Naive B cell (primary cell): ENCODE measurements at regions not wholly inside any gene's neighbourhood (a gene's known extent, or its start where the extent isn't known, plus 50 kb on each side); places are given as distances from the start of the nearest gene placed in this dataset.
"Not testable (repeated sequence)": the region's sequence is repeated elsewhere in the genome, so short reads cannot be mapped to it uniquely, and the experiment has no call there.

Experiments used
- ATAC-seq, 2 donors: fragments of 150-1000 bp; cut with Tn5 transposase; 2 replicates each; pipeline ENCODE4 v1.10.0; 2021; ENCODE audit warnings: low read depth in 2 of 2, mild to moderate bottlenecking in 2 of 2, moderate library complexity in 2 of 2
- DNase-seq: peaks from one replicate; pipeline ENCODE4 v3.0.0; 2022
- H3K27ac Mint-ChIP-seq, 6 donors: one replicate each; pipeline ENCODE4 v1.8.0; 2020 to 2022; ENCODE audit warnings: mild to moderate bottlenecking in 6 of 6, mixed read lengths in 6 of 6, moderate library complexity in 5 of 6, inconsistent platforms in 2 of 6
- H3K27me3 Mint-ChIP-seq, 3 donors: one replicate each; pipeline ENCODE4 v1.8.0; 2021 to 2022; ENCODE audit warnings: mixed read lengths in 3 of 3, mild to moderate bottlenecking in 1 of 3
- H3K36me3 Mint-ChIP-seq, 2 donors: one replicate each; pipeline ENCODE4 v1.8.0; 2020 to 2022; ENCODE audit warnings: mixed read lengths in 2 of 2, inconsistent platforms in 1 of 2, mild to moderate bottlenecking in 1 of 2
- H3K4me1 Mint-ChIP-seq, 3 donors: one replicate each; pipeline ENCODE4 v1.8.0; 2020 to 2022; ENCODE audit warnings: mixed read lengths in 3 of 3, inconsistent platforms in 1 of 3, mild to moderate bottlenecking in 1 of 3, moderate library complexity in 1 of 3
- H3K4me3 Mint-ChIP-seq, 8 donors: one replicate each; pipeline ENCODE4 v1.8.0; 2020 to 2022; ENCODE audit warnings: mild to moderate bottlenecking in 8 of 8, mixed read lengths in 8 of 8, moderate library complexity in 8 of 8, inconsistent platforms in 2 of 8
- H3K9me3 Mint-ChIP-seq, 7 donors: one replicate each; pipeline ENCODE4 v1.8.0; 2020 to 2022; ENCODE audit warnings: mixed read lengths in 7 of 7, mild to moderate bottlenecking in 5 of 7, inconsistent platforms in 2 of 7, moderate library complexity in 1 of 7

DNA sequence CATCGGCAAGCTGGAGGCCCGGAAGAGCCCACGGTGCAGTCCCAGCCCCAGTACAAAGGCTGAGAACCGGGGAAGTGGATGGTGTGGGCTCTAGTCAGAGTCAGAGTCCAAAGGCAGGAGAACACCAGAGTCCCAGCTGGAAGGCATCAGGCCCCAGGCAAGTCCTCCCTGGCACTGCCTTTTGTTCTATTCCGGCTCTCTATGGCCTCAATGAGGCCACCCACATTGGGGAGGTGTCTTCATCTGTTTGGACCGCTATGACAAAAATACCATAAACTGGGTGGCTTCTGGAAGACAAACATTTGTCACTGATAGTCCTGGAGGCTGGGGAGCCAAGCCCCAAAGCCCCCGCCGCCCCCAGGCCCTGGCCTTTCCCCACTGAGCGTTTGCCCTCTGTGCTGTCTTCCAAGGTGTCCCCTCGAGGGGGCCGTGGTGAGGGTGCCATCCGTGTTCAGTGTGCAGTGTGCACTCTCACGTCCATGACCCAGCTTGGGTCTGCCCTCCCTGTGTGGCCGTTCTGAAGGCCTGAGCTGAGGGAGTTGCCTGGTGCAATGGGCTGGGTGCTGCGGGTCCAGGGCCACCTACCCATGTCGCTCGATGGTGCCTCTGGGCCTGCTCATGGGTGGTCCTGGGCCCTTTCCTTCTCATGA lies 99.1 kb upstream of the PPP1R26 start:
- ATAC-seq (no peak), DNase-seq (no peak)
- Mint-ChIP-seq H3K9me3 (peaks cover 0 to 5% (median 0%) of the 10 kb centered on the region in 7 donors), H3K27me3 (peaks cover 0 to 17% (median 11%) of the 10 kb centered on the region in 3 donors), H3K4me1 (no peaks in the 10 kb centered on the region), H3K27ac (no peak overlapping the region), H3K36me3 (no peaks in the 10 kb centered on the region), H3K4me3 (peak overlapping the region in 1 of 8 donors; percentile 63)

DNA sequence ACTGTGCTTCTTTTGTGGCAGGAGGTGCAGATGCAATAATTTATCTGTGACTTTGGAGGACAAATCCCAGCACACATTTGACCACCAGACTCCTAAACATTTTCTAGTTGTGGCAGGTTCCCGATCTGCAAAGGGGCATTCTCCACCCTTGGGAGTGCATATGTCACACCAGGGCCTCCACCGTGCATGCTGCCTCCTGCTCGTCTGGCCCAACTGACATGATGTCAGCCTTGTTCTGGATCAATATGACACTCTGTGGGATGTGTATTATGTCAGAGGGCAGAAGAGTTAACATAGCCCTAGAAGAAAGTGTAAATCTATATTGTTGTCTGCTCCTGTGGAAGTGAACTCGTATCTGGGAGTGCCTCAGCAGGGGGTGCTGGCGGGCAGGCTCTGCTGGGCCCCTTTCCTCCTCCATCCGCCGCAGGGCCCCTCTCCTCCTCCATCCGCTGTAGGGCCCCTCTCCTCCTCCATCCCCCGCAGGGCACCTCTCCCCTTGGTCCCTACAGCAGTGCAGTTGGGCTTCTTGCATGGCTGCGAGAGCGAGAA lies 97.7 kb upstream of the PPP1R26 start:
- ATAC-seq, result no peak
- H3K4me1 Mint-ChIP-seq, result no peaks in the 10 kb centered on the region
- H3K4me3 Mint-ChIP-seq, result peak overlapping the region in 1 of 8 donors; percentile 66
- no peaks in the 10 kb centered on the region for H3K36me3 Mint-ChIP-seq
- H3K27ac Mint-ChIP-seq, result no peak overlapping the region
- H3K9me3 Mint-ChIP-seq, result peaks cover 0 to 5% (median 0%) of the 10 kb centered on the region in 7 donors
- no peak for DNase-seq
- H3K27me3 Mint-ChIP-seq, result peaks cover 0 to 11% (median 10%) of the 10 kb centered on the region in 3 donors

DNA sequence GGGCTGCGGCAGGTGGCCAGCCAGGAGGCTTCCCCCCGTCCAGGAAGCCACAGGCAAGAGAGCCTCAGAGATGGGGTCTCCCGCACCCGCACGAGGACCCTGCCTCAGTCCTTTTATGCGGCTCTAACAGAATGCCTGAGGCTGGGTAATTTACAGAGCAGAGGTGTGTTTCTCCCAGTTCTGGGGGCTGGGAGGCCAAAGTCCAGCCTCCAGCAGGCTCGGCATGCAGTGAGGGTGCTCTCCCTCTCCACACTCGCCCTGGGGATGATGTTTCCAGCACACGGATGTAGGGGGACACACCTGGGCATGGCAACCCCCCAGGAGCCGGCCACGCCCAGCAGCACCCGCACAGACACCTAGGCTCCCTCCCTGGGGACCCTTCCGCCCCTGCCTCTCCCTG lies 95.4 kb upstream of the PPP1R26 start:
- peaks cover 0 to 5% (median 0%) of the 10 kb centered on the region in 7 donors for H3K9me3 Mint-ChIP-seq
- H3K27me3 Mint-ChIP-seq, result peaks cover 0 to 11% (median 10%) of the 10 kb centered on the region in 3 donors
- no peak overlapping the region for H3K4me3 Mint-ChIP-seq
- no peaks in the 10 kb centered on the region for H3K4me1 Mint-ChIP-seq
- DNase-seq (no peak), ATAC-seq (no peak)
- no peak overlapping the region for H3K27ac Mint-ChIP-seq
- H3K36me3 Mint-ChIP-seq, result no peaks in the 10 kb centered on the region

DNA sequence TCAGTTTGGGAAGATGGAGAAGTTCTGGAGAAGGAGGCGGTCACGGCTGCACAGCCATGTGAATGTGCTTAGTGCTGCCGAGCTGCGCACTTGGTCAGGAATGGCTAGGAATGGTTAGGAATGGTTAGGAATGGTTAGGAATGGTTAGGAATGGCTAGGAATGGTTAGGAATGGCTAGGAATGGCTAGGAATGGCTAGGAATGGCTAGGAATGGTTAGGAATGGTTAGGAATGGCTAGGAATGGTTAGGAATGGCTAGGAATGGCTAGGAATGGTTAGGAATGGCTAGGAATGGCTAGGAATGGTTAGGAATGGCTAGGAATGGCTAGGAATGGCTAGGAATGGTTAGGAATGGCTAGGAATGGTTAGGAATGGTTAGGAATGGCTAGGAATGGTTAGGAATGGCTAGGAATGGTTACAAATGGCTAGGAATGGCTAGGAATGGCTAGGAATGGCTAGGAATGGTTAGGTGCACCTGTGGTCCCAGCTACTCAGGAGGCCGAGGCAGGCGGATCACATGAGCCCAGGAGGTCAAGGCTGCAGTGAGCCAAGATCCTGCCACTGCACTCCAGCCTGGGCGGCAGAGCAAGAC lies 94.7 kb upstream of the PPP1R26 start:
- H3K4me1 Mint-ChIP-seq, H3K9me3 Mint-ChIP-seq, H3K4me3 Mint-ChIP-seq, H3K36me3 Mint-ChIP-seq, DNase-seq, ATAC-seq, H3K27ac Mint-ChIP-seq: not testable (repeated sequence)
- H3K27me3 Mint-ChIP-seq, result peaks cover 0 to 16% (median 11%) of the 10 kb centered on the region in 3 donors

DNA sequence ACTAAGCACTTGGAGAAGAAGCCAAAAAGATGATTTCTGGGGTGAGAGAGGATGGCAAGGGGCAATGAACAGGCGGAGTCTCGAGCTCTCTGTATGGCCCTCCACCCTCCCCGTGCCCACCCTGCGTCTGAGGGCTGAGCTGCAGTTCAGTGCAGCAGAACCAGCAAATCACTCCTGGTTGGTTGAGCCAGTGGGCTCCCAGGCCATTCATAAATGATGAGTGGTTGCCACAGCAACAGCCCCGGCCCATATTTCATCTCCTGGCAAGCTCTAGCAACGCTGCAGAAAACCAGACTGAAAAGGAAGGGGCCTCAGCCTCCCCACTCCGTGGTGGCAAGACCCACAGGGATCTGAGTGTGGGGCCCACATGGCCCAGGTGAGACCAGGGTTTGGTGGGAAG lies 93.8 kb upstream of the PPP1R26 start:
- Mint-ChIP-seq H3K27me3 (peaks cover 0 to 18% (median 11%) of the 10 kb centered on the region in 3 donors), H3K27ac (no peak overlapping the region), H3K36me3 (no peaks in the 10 kb centered on the region), H3K4me3 (no peak overlapping the region), H3K4me1 (no peaks in the 10 kb centered on the region), H3K9me3 (peaks cover 0 to 5% (median 0%) of the 10 kb centered on the region in 7 donors)
- ATAC-seq (no peak), DNase-seq (no peak)

DNA sequence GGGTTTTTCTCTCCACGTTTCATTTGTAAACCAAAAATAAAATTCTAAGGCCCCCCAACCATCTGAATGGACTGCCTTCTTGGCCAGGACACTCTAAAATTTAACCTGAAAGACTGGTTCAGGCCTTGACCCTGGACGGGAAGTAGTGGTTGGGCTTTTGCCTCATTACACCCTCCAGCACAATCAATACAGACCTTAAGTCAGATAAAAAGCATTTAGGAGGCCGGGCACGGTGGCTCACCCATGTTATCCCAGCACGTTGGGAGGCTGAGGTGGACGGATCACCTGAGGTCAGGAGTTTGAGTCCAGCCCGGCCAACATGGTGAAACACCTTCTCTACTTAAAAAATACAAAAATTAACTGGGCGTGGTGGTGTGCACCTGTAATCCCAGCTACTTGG lies 91.6 kb upstream of the PPP1R26 start:
- Mint-ChIP-seq H3K27me3 (peaks cover 0 to 8% (median 5%) of the 10 kb centered on the region in 3 donors), H3K9me3 (peaks cover 0 to 5% (median 0%) of the 10 kb centered on the region in 7 donors), H3K4me3 (no peak overlapping the region), H3K4me1 (no peaks in the 10 kb centered on the region), H3K36me3 (no peaks in the 10 kb centered on the region), H3K27ac (no peak overlapping the region)
- ATAC-seq (no peak), DNase-seq (no peak)

DNA sequence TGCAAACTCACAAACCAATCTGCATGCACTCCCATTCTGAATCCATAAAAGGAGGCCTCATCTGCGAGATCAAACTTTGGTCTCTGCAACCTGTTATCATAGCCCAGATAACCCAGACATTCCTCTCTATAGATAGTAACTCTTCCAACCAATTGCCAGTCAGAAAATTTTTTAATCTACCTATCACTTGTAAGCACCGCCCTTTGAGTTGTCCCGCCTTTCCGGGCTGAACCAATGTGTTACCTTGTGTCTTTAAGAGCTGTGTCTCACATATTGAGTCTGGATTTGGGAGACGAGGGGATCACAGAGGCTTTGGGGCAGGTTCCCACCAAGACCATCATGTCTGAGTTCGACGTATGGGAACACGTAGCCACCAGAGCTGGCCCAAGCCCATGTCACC lies 91.1 kb upstream of the PPP1R26 start:
- Mint-ChIP-seq H3K27ac (no peak overlapping the region), H3K4me1 (no peaks in the 10 kb centered on the region), H3K9me3 (peaks cover 0 to 5% (median 0%) of the 10 kb centered on the region in 7 donors), H3K36me3 (no peaks in the 10 kb centered on the region), H3K27me3 (peaks cover 0 to 8% (median 5%) of the 10 kb centered on the region in 3 donors), H3K4me3 (no peak overlapping the region)
- no peak for ATAC-seq
- DNase-seq, result no peak

DNA sequence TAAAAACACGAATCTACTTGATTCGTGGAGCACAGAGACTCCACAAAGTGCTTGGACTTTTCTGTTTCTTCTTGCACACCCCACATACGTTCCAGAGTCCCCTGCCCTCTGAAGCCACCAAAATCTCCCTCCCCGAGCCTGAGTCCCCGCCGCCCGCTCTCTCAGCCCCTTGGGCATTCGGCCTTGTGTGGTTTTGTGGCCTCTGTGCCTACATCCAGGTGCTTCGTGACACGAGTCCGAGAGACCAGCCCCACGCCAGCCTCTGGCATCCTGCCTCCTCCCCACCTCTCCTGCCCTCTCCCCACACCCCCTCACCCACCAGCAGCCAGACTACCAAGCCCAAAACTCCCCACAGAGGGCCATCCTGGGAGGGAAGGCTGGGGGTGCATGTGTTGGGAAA lies 87.8 kb upstream of the PPP1R26 start:
- Mint-ChIP-seq H3K27ac (peak overlapping the region in 1 of 6 donors; percentile 65), H3K27me3 (peaks cover 0 to 9% (median 8%) of the 10 kb centered on the region in 3 donors), H3K4me1 (no peaks in the 10 kb centered on the region), H3K36me3 (no peaks in the 10 kb centered on the region), H3K9me3 (peaks cover 0 to 9% (median 2%) of the 10 kb centered on the region in 7 donors), H3K4me3 (no peak overlapping the region)
- ATAC-seq (no peak), DNase-seq (no peak)

DNA sequence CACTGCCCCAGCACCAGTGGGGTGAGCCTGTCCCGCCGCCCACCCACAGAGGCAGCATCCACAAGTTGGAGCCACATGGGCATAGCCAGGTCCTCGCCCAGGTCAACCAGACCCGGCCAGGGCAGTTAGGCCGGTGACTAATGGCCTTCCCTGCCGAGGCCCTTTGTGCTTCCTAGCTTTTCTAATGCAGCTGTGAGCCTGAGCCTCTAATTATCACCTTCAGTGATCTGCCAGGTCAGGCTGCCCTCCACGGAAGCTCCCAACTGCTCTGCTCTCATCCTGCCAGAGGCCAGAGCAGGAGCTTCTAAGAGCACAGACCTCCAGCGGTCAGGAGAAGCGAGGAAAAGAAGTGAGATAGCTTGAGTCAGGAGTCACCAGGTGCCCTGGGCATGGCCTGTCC lies 87.1 kb upstream of the PPP1R26 start:
- DNase-seq, result no peak
- no peak for ATAC-seq
- Mint-ChIP-seq H3K4me3 (no peak overlapping the region), H3K27ac (no peak overlapping the region), H3K27me3 (peaks cover 0 to 9% (median 8%) of the 10 kb centered on the region in 3 donors), H3K36me3 (no peaks in the 10 kb centered on the region), H3K9me3 (peaks cover 0 to 9% (median 4%) of the 10 kb centered on the region in 7 donors), H3K4me1 (no peaks in the 10 kb centered on the region)

DNA sequence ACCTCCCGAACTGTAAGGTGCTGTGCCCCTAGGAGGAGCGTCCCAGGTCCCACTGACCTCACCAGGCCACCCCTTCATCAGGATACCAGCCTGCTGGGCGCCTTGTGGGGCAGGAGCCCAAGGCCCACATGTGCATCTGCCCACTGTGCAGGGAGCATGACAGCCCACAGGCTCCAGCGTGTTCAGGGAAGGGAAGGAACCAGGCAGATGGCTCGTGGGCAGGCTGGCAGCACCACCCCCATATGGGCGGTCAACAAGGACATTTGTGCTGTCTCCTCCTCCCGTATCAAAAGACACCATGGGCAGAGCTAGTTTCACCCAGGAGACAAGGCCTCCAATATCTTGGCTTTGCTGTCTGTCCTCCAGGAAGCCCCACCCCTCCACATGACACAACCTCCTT lies 85.5 kb upstream of the PPP1R26 start:
- H3K27ac Mint-ChIP-seq, result no peak overlapping the region
- H3K36me3 Mint-ChIP-seq, result no peaks in the 10 kb centered on the region
- no peak for DNase-seq
- peaks cover 0 to 9% (median 4%) of the 10 kb centered on the region in 7 donors for H3K9me3 Mint-ChIP-seq
- no peak overlapping the region for H3K4me3 Mint-ChIP-seq
- H3K27me3 Mint-ChIP-seq, result peaks cover 0 to 9% (median 8%) of the 10 kb centered on the region in 3 donors
- ATAC-seq, result no peak
- H3K4me1 Mint-ChIP-seq, result no peaks in the 10 kb centered on the region

DNA sequence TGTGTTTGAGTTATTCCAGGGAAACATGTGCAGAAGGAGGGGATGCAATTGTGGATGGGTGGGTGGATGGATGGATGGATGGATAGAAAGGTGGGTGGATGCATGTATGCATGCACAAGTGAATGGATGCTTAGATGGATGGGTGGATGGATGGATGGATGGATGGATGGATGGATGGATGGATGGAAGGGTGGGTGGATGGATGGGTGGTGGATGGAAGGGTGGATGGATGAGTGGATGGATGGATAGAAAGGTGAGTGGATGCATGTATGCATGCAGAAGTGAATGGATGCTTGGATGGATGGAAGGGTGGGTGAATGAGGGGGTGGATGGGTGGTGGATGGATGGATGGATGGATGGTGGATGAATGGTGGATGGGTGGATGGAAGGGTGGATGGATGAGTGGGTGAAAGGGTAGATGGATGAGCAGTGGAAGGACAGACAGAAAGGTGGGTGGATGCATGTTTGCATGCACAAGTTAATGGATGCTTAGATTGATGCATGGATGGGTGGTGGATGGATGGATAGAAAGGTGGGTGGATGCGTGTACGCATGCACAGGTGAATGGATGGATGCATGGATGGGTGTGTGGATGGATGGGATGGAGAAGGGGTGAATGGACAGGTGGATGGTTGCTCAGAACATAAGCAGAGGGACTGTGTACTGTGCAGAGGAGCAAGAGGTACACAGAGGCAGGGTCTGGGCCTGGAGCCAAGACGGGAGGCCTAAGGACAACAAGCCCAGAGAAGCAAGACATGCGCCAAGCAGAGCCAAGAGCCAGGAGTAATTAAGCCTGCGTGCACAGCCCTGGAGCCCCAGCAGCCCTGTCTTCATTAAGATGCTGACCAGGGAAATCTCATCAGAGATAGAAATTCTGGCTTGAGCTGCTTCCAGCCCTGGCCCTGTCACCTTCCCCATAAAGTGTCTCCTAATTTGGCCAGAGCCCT lies 84.6 kb upstream of the PPP1R26 start:
- no peak for ATAC-seq
- DNase-seq, result no peak
- Mint-ChIP-seq H3K4me1 (no peaks in the 10 kb centered on the region), H3K27ac (no peak overlapping the region), H3K4me3 (no peak overlapping the region), H3K36me3 (no peaks in the 10 kb centered on the region), H3K27me3 (peaks cover 0 to 9% (median 1%) of the 10 kb centered on the region in 3 donors), H3K9me3 (peaks cover 0 to 9% (median 4%) of the 10 kb centered on the region in 7 donors)

DNA sequence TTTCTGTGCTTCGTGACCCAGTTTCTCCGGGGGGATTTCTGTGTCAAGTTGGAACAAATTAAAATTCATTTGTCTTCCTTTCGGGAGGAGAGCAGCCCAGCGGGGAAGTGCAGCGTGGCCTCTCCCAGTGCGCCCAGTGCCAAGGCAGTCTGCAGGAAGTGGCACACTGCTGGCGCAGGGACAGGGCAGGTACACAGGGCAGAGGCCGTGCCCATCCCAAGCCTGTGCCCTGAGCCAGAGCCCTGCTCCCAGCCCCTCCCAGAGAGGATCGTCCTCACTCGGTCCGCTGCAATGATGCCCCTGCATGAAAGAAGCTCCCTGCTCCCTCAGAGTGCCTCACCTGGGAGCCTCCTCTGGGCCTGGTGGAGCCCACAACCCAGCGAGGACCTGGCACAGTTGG lies 82.4 kb upstream of the PPP1R26 start:
- ATAC-seq, result no peak
- H3K36me3 Mint-ChIP-seq, result no peaks in the 10 kb centered on the region

DNA sequence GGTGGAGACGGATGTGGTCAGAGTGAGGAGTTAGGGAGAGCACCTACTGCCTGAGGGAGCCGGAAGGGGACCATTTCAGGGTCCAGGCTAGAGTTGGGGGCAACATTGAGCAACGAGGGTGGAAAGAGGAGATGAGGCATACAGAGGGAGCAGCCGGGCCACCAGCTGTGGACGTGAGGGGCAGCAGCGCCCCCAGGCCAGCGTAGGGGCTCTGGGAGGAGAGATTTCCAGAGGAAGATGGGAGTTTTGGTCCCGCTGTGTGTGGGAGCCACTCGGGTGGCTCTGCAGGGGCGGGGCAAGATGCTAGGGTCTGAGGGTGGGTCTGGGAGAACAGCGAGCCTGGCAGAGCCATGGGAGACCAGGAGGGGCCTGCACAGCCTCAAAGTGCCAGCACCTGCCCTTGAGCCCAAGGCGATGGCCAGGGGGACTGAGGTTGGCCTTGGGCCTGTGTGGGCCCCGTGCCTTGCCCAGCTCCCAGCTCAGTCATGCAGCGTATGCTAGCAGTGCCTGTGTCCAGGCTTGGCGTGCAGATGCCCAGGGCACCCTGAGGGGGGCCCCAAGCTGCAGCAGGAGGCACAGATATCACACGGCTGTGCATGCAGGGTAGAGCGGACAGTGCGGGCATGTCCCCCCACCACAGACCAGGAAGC lies 80.5 kb upstream of the PPP1R26 start:
- peaks cover 0 to 9% (median 4%) of the 10 kb centered on the region in 7 donors for H3K9me3 Mint-ChIP-seq
- no peak overlapping the region for H3K27ac Mint-ChIP-seq
- no peak for ATAC-seq
- peaks cover 0 to 6% (median 3%) of the 10 kb centered on the region in 3 donors for H3K27me3 Mint-ChIP-seq
- no peaks in the 10 kb centered on the region for H3K36me3 Mint-ChIP-seq
- no peak for DNase-seq
- H3K4me3 Mint-ChIP-seq, result no peak overlapping the region
- no peaks in the 10 kb centered on the region for H3K4me1 Mint-ChIP-seq

More for the DNA sequence above, 82.4 kb upstream of the PPP1R26 start:
- peaks cover 0 to 9% (median 4%) of the 10 kb centered on the region in 7 donors for H3K9me3 Mint-ChIP-seq
- H3K4me3 Mint-ChIP-seq, result no peak overlapping the region
- H3K27ac Mint-ChIP-seq, result no peak overlapping the region
- no peaks in the 10 kb centered on the region for H3K4me1 Mint-ChIP-seq
- no peak for DNase-seq
- peaks cover 0 to 5% (median 0%) of the 10 kb centered on the region in 3 donors for H3K27me3 Mint-ChIP-seq
